Kidney (tissue), 13 donors: ENCODE measurements at regions not wholly inside any gene's neighbourhood (a gene's known extent, or its start where the extent isn't known, plus 50 kb on each side); places are given as distances from the start of the nearest gene placed in this dataset.

Source experiments
- DNase-seq, 5 donors: peaks; one replicate each; pipeline ENCODE4 v3.0.0-alpha.2; 2013 to 2020
- FAIRE-seq: peaks from 2 replicates; lab custom pipeline; 2012; peaks lifted over from hg19 to GRCh38; lab: Jason Lieb, UNC
- H3K27ac ChIP-seq, 2 donors: one replicate each; pipeline ENCODE4 v1.7.0; 2013; ENCODE audit warnings: low read depth in 2 of 2, low read length in 2 of 2, inconsistent platforms in 1 of 2
- H3K27me3 ChIP-seq: one replicate; pipeline ENCODE4 v1.7.1; 2013; ENCODE audit warnings: low read length, inconsistent platforms; ENCODE audit not compliant: control insufficient read depth, insufficient read depth
- H3K36me3 ChIP-seq, 3 donors: one replicate each; pipeline versions ENCODE4 v1.7.0 to v1.7.1; 2013; ENCODE audit warnings: low read length in 3 of 3, control low read depth in 1 of 3, inconsistent platforms in 1 of 3; ENCODE audit not compliant: insufficient read depth in 3 of 3, control insufficient read depth in 2 of 3
- H3K4me1 ChIP-seq, 3 donors: one replicate each; pipeline versions ENCODE4 v1.7.0 to v1.7.1; 2013; ENCODE audit warnings: low read length in 3 of 3, inconsistent platforms in 1 of 3, low read depth in 1 of 3; ENCODE audit not compliant: control insufficient read depth in 2 of 3, insufficient read depth in 2 of 3
- H3K4me3 ChIP-seq, 3 donors: one replicate each; pipeline versions ENCODE4 v1.7.0 to v1.8.1; 2013; ENCODE audit warnings: low read length in 3 of 3, control low read depth in 1 of 3, inconsistent platforms in 1 of 3
- H3K9ac ChIP-seq, 3 donors: one replicate each; pipeline versions ENCODE4 v1.7.0 to v1.7.1; 2013; ENCODE audit warnings: low read length in 3 of 3, control low read depth in 1 of 3, inconsistent platforms in 1 of 3
- H3K9me3 ChIP-seq, 3 donors: one replicate each; pipeline versions ENCODE4 v1.7.0 to v1.7.1; 2013; ENCODE audit warnings: low read length in 3 of 3, control low read depth in 1 of 3, inconsistent platforms in 1 of 3; ENCODE audit not compliant: control insufficient read depth in 2 of 3, insufficient read depth in 1 of 3
- intact Hi-C: fragments of 100-400 bp; cut with DNase I; formaldehyde crosslinking; loops from one replicate; pipeline ENCODE4 v1.11.1; 2022
- TF ChIP-seq, protein P1 (sequence below): IDR thresholded peaks from 3 replicates; pipeline ENCODE4 v1.5.1; 2012; ENCODE audit warnings: mild to moderate bottlenecking, moderate library complexity, borderline replicate concordance; ENCODE audit not compliant: insufficient read depth; ENCODE audit errors: extremely low read depth
- donor health status: control.
- donor health status: control.
- donor health status: control.
- donor health status: control.
- donor health status: control.
- donor health status: DM: yes; HTN: yes; CAD: no.
- donor health status: Normal renal cell carcinoma (clear cell type).

GRCh38 chr4:185888676-185889075 is 76.7 kb upstream of the SORBS2 start:
- Histone ChIP-seq H3K4me1 (peaks cover 0 to 2% (median 0%) of the 10 kb centered on the region in 3 donors), H3K9ac (no peak overlapping the region), H3K27ac (no peak overlapping the region), H3K9me3 (no peaks in the 10 kb centered on the region), H3K36me3 (no peaks in the 10 kb centered on the region), H3K4me3 (no peak overlapping the region), H3K27me3 (no peaks in the 10 kb centered on the region)
- TF ChIP-seq, protein P1, sequence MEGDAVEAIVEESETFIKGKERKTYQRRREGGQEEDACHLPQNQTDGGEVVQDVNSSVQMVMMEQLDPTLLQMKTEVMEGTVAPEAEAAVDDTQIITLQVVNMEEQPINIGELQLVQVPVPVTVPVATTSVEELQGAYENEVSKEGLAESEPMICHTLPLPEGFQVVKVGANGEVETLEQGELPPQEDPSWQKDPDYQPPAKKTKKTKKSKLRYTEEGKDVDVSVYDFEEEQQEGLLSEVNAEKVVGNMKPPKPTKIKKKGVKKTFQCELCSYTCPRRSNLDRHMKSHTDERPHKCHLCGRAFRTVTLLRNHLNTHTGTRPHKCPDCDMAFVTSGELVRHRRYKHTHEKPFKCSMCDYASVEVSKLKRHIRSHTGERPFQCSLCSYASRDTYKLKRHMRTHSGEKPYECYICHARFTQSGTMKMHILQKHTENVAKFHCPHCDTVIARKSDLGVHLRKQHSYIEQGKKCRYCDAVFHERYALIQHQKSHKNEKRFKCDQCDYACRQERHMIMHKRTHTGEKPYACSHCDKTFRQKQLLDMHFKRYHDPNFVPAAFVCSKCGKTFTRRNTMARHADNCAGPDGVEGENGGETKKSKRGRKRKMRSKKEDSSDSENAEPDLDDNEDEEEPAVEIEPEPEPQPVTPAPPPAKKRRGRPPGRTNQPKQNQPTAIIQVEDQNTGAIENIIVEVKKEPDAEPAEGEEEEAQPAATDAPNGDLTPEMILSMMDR = no peak
- FAIRE-seq (no peak), DNase-seq (no peak)
- intact Hi-C loops = no loop called here

DNA sequence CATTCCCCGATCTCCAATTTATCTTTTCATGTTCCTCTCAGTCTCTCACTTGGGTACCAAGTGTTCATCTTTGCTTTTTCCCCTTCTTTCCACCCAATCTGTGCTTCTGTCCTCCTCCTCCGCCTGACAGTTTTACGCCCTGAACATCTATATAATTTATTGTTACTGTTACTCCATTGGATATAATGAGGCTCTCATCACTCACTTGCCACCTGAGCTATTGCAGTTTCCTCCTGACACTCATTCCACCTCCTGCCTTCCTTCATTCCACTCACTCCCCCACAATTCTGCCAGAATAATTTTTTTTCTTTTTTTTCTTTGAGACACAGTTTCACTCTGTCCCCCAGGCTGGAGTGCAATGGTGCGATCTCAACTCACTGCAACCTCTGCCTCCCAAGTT is 77.6 kb upstream of the SORBS2 start:
- H3K36me3 ChIP-seq = no peaks in the 10 kb centered on the region
- H3K9ac ChIP-seq = no peak overlapping the region
- H3K27ac ChIP-seq = no peak overlapping the region
- no peaks in the 10 kb centered on the region for H3K27me3 ChIP-seq
- H3K9me3 ChIP-seq = no peaks in the 10 kb centered on the region
- peaks cover 0 to 2% (median 0%) of the 10 kb centered on the region in 3 donors for H3K4me1 ChIP-seq
- FAIRE-seq = no peak
- intact Hi-C loops = no loop called here
- DNase-seq = peak in 2 of 5 donors; percentile 12 to 13
- TF ChIP-seq, protein P1 = no peak
- no peak overlapping the region for H3K4me3 ChIP-seq

GRCh38 chr4:185890196-185890595 is 78.2 kb upstream of the SORBS2 start:
- DNase-seq (no peak), FAIRE-seq (no peak)
- Histone ChIP-seq H3K4me3 (no peak overlapping the region), H3K9ac (no peak overlapping the region), H3K9me3 (no peaks in the 10 kb centered on the region), H3K27me3 (no peaks in the 10 kb centered on the region), H3K27ac (no peak overlapping the region), H3K4me1 (peaks cover 0 to 2% (median 0%) of the 10 kb centered on the region in 3 donors), H3K36me3 (no peaks in the 10 kb centered on the region)
- TF ChIP-seq, protein P1 = no peak
- intact Hi-C loops = no loop called here

DNA sequence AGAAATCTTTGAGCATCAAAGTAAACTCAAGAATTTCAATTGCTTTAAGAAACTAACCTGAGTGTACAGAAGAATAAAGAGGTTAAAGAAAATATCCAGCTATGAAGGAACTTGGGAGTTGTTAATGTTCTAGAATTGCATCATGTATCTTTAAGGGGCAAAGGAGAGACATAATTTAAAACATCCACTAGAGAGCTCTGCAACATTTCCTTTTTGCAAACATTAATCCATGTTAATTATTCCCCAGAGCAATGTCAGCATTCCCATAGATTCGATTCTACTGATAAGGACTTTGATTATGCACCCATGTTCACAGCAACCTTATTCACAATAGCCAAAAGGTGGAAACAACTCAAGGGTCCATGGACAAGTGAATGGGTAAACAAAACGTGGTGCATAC is 80.2 kb upstream of the SORBS2 start:
- Histone ChIP-seq H3K36me3 (no peaks in the 10 kb centered on the region), H3K27me3 (no peaks in the 10 kb centered on the region), H3K9me3 (no peaks in the 10 kb centered on the region), H3K9ac (no peak overlapping the region), H3K27ac (no peak overlapping the region), H3K4me1 (peaks cover 0 to 2% (median 0%) of the 10 kb centered on the region in 3 donors), H3K4me3 (no peak overlapping the region)
- TF ChIP-seq, protein P1 = no peak
- peak in 1 of 5 donors; percentile 18 for DNase-seq
- intact Hi-C loops = no loop called here
- FAIRE-seq = peak; percentile 39
